WTC11 (cell line): ENCODE measurements at regions not wholly inside any gene's neighbourhood (a gene's known extent, or its start where the extent isn't known, plus 50 kb on each side); places are given as distances from the start of the nearest gene placed in this dataset.

ENCODE experiments used
- ATAC-seq: fragments of 200-7000 bp; cut with Tn5 transposase; 2 replicates; pipeline ENCODE4 v1.10.0; 2021; ENCODE audit warnings: mild to moderate bottlenecking, moderate library complexity
- CTCF ChIA-PET: fragments of 300-600 bp; sonication (Branson Sonifier 250); formaldehyde crosslinking; loops from one replicate; lab custom pipeline; 2021; ENCODE audit warnings: antibody characterized with exemption; lab: Charles Lee
- POLR2A ChIA-PET: fragments of 350-600 bp; sonication (Branson Sonifier 250); formaldehyde crosslinking; loops from one replicate; lab custom pipeline; 2021; ENCODE audit warnings: antibody characterized with exemption; lab: Charles Lee
- DNase-seq: peaks from one replicate; pipeline ENCODE4 v3.0.0; 2021; ENCODE audit warnings: low spot score
- H3K27ac Mint-ChIP-seq: 2 replicates; pipeline ENCODE4 v1.8.0; 2021; ENCODE audit warnings: mixed read lengths
- H3K27me3 Mint-ChIP-seq: 2 replicates; pipeline ENCODE4 v1.8.0; 2021; ENCODE audit warnings: low read depth, mild to moderate bottlenecking, moderate library complexity, mixed read lengths
- H3K36me3 Mint-ChIP-seq: 2 replicates; pipeline ENCODE4 v1.8.0; 2021; ENCODE audit warnings: mixed read lengths
- H3K4me1 Mint-ChIP-seq: 2 replicates; pipeline ENCODE4 v1.8.0; 2022; ENCODE audit warnings: mixed read lengths
- H3K4me3 Mint-ChIP-seq: 2 replicates; pipeline ENCODE4 v1.8.0; 2021; ENCODE audit warnings: mild to moderate bottlenecking, moderate library complexity, mixed read lengths
- H3K9me3 Mint-ChIP-seq: 2 replicates; pipeline ENCODE4 v1.8.0; 2021; ENCODE audit warnings: mixed read lengths
- AR ChIP-seq: fragments of 250-450 bp; sonication (Bioruptor Pico); IDR thresholded peaks from 2 replicates; pipeline ENCODE4 v1.9.0; 2021; ENCODE audit warnings: mild to moderate bottlenecking
- ARID4B ChIP-seq: sonication (generic); formaldehyde crosslinking; IDR thresholded peaks from 2 replicates; pipeline ENCODE4 v1.8.0; 2023; ENCODE audit warnings: missing genetic modification reagents, mild to moderate bottlenecking, borderline replicate concordance
- ATF1 ChIP-seq: sonication (generic); formaldehyde crosslinking; IDR thresholded peaks from 2 replicates; pipeline ENCODE4 v1.8.1; 2023; ENCODE audit warnings: mild to moderate bottlenecking, moderate library complexity, missing genetic modification reagents
- ATF6 ChIP-seq: sonication (generic); formaldehyde crosslinking; IDR thresholded peaks from 2 replicates; pipeline ENCODE4 v1.8.1; 2023; ENCODE audit warnings: mild to moderate bottlenecking, missing genetic modification reagents
- CREM ChIP-seq: sonication (generic); formaldehyde crosslinking; IDR thresholded peaks from 2 replicates; pipeline ENCODE4 v1.8.1; 2022; ENCODE audit warnings: mild to moderate bottlenecking, missing genetic modification reagents, moderate library complexity
- ESRRA ChIP-seq: sonication (generic); formaldehyde crosslinking; IDR thresholded peaks from 2 replicates; pipeline ENCODE4 v1.8.1; 2022; ENCODE audit warnings: mild to moderate bottlenecking, missing genetic modification reagents, borderline replicate concordance
- JUN ChIP-seq: sonication (generic); formaldehyde crosslinking; IDR thresholded peaks from 2 replicates; pipeline ENCODE4 v1.8.0; 2023; ENCODE audit warnings: mild to moderate bottlenecking, missing genetic modification reagents
- KAT7 ChIP-seq: sonication (generic); formaldehyde crosslinking; IDR thresholded peaks from 2 replicates; pipeline ENCODE4 v1.8.1; 2023; ENCODE audit warnings: missing genetic modification reagents, mild to moderate bottlenecking, borderline replicate concordance
- MXD4 ChIP-seq: fragments of 250-450 bp; sonication (Bioruptor Pico); IDR thresholded peaks from 2 replicates; pipeline ENCODE4 v1.8.0; 2021; ENCODE audit warnings: mild to moderate bottlenecking, moderate library complexity, borderline replicate concordance
- NR1H2 ChIP-seq: sonication (generic); formaldehyde crosslinking; IDR thresholded peaks from 2 replicates; pipeline ENCODE4 v1.9.0; 2021; ENCODE audit warnings: mild to moderate bottlenecking, moderate library complexity, missing genetic modification reagents
- RORB ChIP-seq: fragments of 250-450 bp; sonication (Bioruptor Pico); IDR thresholded peaks from 2 replicates; pipeline ENCODE4 v1.9.0; 2021; ENCODE audit warnings: mild to moderate bottlenecking
- TCF7 ChIP-seq: sonication (generic); formaldehyde crosslinking; IDR thresholded peaks from 2 replicates; pipeline ENCODE4 v1.8.0; 2022; ENCODE audit warnings: mild to moderate bottlenecking, low read depth, missing genetic modification reagents, moderate library complexity
- ZNF138 ChIP-seq: sonication (generic); formaldehyde crosslinking; conservative IDR thresholded peaks from 2 replicates; pipeline ENCODE4 v1.8.1; 2022; ENCODE audit warnings: mild to moderate bottlenecking, moderate library complexity, missing genetic modification reagents
- ZNF263 ChIP-seq: sonication (generic); formaldehyde crosslinking; IDR thresholded peaks from 2 replicates; pipeline ENCODE4 v1.8.1; 2022; ENCODE audit warnings: low read depth, mild to moderate bottlenecking, moderate library complexity, missing genetic modification reagents
- TF ChIP-seq, protein P1 (sequence below): sonication (generic); formaldehyde crosslinking; IDR thresholded peaks from 2 replicates; pipeline ENCODE4 v1.8.0; 2022; ENCODE audit warnings: missing genetic modification reagents
- TF ChIP-seq, protein P2 (sequence below): sonication (generic); formaldehyde crosslinking; IDR thresholded peaks from 2 replicates; pipeline ENCODE4 v1.8.1; 2022; ENCODE audit warnings: mild to moderate bottlenecking, missing genetic modification reagents, moderate library complexity, borderline replicate concordance

DNA sequence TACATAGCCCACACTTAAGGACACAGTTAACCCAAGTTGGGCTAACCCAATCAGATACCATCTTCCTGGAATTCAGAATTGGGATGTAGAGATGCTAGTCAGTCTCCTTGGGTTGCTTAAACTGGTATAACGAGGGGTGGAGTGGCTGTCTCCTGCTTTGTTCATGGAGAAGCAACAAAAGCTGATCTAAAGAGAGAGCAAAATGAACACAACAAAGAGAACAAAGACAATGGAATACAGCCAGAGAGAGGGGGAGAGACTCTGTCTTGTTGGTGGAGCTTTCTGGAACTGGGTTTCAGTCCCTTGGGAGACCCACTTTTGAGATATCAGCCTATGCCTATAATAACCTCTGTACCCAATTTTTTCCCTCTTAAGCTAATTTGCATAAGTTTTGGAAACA, 138.1 kb downstream of the ATG4C start (continued):
- TF ChIP-seq ATF1 (CRISPR knock-in tag) (no peak), TCF7 (no peak), ZNF138 (no peak), RORB (CRISPR knock-in tag) (no peak), MXD4 (CRISPR knock-in tag) (no peak)
- TF ChIP-seq, protein P1, sequence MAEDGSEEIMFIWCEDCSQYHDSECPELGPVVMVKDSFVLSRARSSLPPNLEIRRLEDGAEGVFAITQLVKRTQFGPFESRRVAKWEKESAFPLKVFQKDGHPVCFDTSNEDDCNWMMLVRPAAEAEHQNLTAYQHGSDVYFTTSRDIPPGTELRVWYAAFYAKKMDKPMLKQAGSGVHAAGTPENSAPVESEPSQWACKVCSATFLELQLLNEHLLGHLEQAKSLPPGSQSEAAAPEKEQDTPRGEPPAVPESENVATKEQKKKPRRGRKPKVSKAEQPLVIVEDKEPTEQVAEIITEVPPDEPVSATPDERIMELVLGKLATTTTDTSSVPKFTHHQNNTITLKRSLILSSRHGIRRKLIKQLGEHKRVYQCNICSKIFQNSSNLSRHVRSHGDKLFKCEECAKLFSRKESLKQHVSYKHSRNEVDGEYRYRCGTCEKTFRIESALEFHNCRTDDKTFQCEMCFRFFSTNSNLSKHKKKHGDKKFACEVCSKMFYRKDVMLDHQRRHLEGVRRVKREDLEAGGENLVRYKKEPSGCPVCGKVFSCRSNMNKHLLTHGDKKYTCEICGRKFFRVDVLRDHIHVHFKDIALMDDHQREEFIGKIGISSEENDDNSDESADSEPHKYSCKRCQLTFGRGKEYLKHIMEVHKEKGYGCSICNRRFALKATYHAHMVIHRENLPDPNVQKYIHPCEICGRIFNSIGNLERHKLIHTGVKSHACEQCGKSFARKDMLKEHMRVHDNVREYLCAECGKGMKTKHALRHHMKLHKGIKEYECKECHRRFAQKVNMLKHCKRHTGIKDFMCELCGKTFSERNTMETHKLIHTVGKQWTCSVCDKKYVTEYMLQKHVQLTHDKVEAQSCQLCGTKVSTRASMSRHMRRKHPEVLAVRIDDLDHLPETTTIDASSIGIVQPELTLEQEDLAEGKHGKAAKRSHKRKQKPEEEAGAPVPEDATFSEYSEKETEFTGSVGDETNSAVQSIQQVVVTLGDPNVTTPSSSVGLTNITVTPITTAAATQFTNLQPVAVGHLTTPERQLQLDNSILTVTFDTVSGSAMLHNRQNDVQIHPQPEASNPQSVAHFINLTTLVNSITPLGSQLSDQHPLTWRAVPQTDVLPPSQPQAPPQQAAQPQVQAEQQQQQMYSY, result no peak

- no peak for DNase-seq
- H3K27ac Mint-ChIP-seq, result no peak overlapping the region
- POLR2A ChIA-PET, result no interaction called here
- no peak for ATAC-seq
- no peaks in the 10 kb centered on the region for H3K27me3 Mint-ChIP-seq
- peaks cover 1% of the 10 kb centered on the region; the same call in 1 of the 2 replicates for H3K4me1 Mint-ChIP-seq
- H3K4me3 Mint-ChIP-seq, result no peak overlapping the region
- CTCF ChIA-PET, result interaction anchor here (1.7 kb wide), 1 partner anchor 12 kb away, joined by 5 read pairs; no protein-coding TSS in a partner anchor
- no peaks in the 10 kb centered on the region for H3K36me3 Mint-ChIP-seq
- TF ChIP-seq, protein P2, sequence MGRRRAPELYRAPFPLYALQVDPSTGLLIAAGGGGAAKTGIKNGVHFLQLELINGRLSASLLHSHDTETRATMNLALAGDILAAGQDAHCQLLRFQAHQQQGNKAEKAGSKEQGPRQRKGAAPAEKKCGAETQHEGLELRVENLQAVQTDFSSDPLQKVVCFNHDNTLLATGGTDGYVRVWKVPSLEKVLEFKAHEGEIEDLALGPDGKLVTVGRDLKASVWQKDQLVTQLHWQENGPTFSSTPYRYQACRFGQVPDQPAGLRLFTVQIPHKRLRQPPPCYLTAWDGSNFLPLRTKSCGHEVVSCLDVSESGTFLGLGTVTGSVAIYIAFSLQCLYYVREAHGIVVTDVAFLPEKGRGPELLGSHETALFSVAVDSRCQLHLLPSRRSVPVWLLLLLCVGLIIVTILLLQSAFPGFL, result no peak
- TF ChIP-seq ATF6 (CRISPR knock-in tag), result no peak
- TF ChIP-seq, all 79 proteins: peak for 0
- no peaks in the 10 kb centered on the region for H3K9me3 Mint-ChIP-seq
Measured at GRCh38 chr1:62924983-62925790, 141.3 kb downstream of the ATG4C start.

GRCh38 chr1:62926681-62927252, 142.8 kb downstream of the ATG4C start:
- peak; percentile 16; the same call in 1 of the 2 replicates for ATAC-seq
- H3K4me3 Mint-ChIP-seq, result no peak overlapping the region
- ChIA-PET POLR2A (interaction anchor here (0.8 kb wide), 1 partner anchor 396 kb away, joined by 3 read pairs; no protein-coding TSS in a partner anchor), CTCF (interaction anchor here (0.6 to 2.3 kb wide), 17 partner anchors 8 to 611 kb away, joined by 3 to 19 read pairs (median 4); no protein-coding TSS in a partner anchor)
- no peaks in the 10 kb centered on the region for H3K36me3 Mint-ChIP-seq
- no peak overlapping the region for H3K27ac Mint-ChIP-seq
- DNase-seq, result no peak
- H3K4me1 Mint-ChIP-seq, result no peaks in the 10 kb centered on the region
- TF ChIP-seq ATF1 (CRISPR knock-in tag) (no peak), ZNF263 (CRISPR knock-in tag) (no peak), ARID4B (CRISPR knock-in tag) (no peak), NR1H2 (no peak), CREM (CRISPR knock-in tag) (no peak), ESRRA (CRISPR knock-in tag) (no peak), JUN (CRISPR knock-in tag) (no peak), AR (CRISPR knock-in tag) (no peak), KAT7 (CRISPR knock-in tag) (no peak)
- TF ChIP-seq, all 79 proteins: peak for 0
- H3K9me3 Mint-ChIP-seq, result no peaks in the 10 kb centered on the region
- H3K27me3 Mint-ChIP-seq, result no peaks in the 10 kb centered on the region
